ENCODE measurements at regions not wholly inside any gene's neighbourhood (a gene's known extent, or its start where the extent isn't known, plus 50 kb on each side); places are given as distances from the start of the nearest gene placed in this dataset.

GRCh38 chrX:9249051-9249846, 215.3 kb upstream of the FAM9B start:
- no peaks in the 10 kb centered on the region for H3K79me1 ChIP-seq (ENCODE audit: low read depth, low read length)
- peaks cover 0 to 3% (median 1%) of the 10 kb centered on the region in 4 experiments; a peak in 2 of 7 replicates for H3K4me1 ChIP-seq (replicated peaks in 1 of 4; ENCODE audit: control insufficient read depth in 3 of 4, insufficient read depth in 4 of 4, low read length in 3 of 4)
- H3K23me2 ChIP-seq (ENCODE audit: low read depth, low read length), result no peaks in the 10 kb centered on the region
- H3K4me2 ChIP-seq (ENCODE audit: insufficient read depth in 1 of 2, low read depth in 2 of 2, low read length in 2 of 2), result no peak overlapping the region
- ChIA-PET POLR2A (ENCODE audit: partially characterized antibody) (no interaction called here), CTCF (ENCODE audit: partially characterized antibody) (interaction anchor here (0.6 kb wide), 1 partner anchor 131 kb away, joined by 3 read pairs; no protein-coding TSS in a partner anchor)
- no peak overlapping the region for H4K8ac ChIP-seq (ENCODE audit: extremely low read depth, insufficient read depth, low read length)
- H2BK12ac ChIP-seq (ENCODE audit: low read depth, low read length), result no peak overlapping the region
- H3K27ac ChIP-seq (ENCODE audit: low read depth, low read length), result no peak overlapping the region
- H3K14ac ChIP-seq (ENCODE audit: insufficient read length), result no peak overlapping the region
- DNase-seq (ENCODE audit: low read depth in 1 of 2, low spot score in 2 of 2) (no peak), FAIRE-seq (no peak)
- 87% methylated on average over 7 of the region's 8 CpGs; no CpG with 5 or more reads in 1 of the 2 experiments for WGBS, 2 experiments (ENCODE audit: extremely low coverage in 1 of 2, insufficient coverage in 1 of 2, insufficient read length in 1 of 2, insufficient replicate concordance in 2 of 2, low coverage in 1 of 2, low lambda C conversion rate in 2 of 2, missing lambda C conversion rate in 1 of 2)
- H2BK15ac ChIP-seq (ENCODE audit: low read length), result no peak overlapping the region
- H2BK5ac ChIP-seq (ENCODE audit: low read depth, low read length), result no peak overlapping the region
- no peaks in the 10 kb centered on the region for H3K36me3 ChIP-seq (ENCODE audit: control insufficient read depth in 2 of 4, insufficient read depth in 4 of 4, low read length in 3 of 4)
- no peaks in the 10 kb centered on the region for H3K79me2 ChIP-seq (ENCODE audit: control insufficient read depth in 1 of 2, insufficient read depth in 2 of 2, low read length in 2 of 2)
- H3K27me3 ChIP-seq (replicated peaks in 1 of 4; ENCODE audit: control insufficient read depth in 3 of 4, extremely low read depth in 1 of 4, insufficient read depth in 3 of 4, low read length in 3 of 4), result no peaks in the 10 kb centered on the region
- no peak overlapping the region for H3K4ac ChIP-seq (replicated peaks; ENCODE audit: insufficient read length, low read depth, low read length)
- no peak overlapping the region for H4K5ac ChIP-seq (ENCODE audit: insufficient read length, low read depth, low read length)
- no peak overlapping the region for H2AFZ ChIP-seq (ENCODE audit: low read length)
- no peak overlapping the region for H3K9ac ChIP-seq (replicated peaks in 1 of 4; ENCODE audit: extremely low read depth in 1 of 4, low read depth in 3 of 4, low read length in 3 of 4)
- H3K56ac ChIP-seq (replicated peaks; ENCODE audit: insufficient read length, low read depth, low read length), result no peak overlapping the region
- H4K91ac ChIP-seq (replicated peaks; ENCODE audit: insufficient read length, low read length), result no peak overlapping the region
- H3K18ac ChIP-seq (ENCODE audit: extremely low read depth, low read length), result no peak overlapping the region
- no peak overlapping the region for H2AK5ac ChIP-seq (ENCODE audit: low read depth, low read length)
- H3K9me3 ChIP-seq (ENCODE audit: insufficient read depth in 2 of 2, low read depth in 1 of 2, low read length in 1 of 2), result peaks cover 3 to 9% of the 10 kb centered on the region in 2 experiments; a peak in 3 of 4 replicates
- H4K20me1 ChIP-seq (replicated peaks in 1 of 2; ENCODE audit: control insufficient read depth in 1 of 2, insufficient read depth in 2 of 2, low read length in 2 of 2), result no peaks in the 10 kb centered on the region
- no peak overlapping the region for H3K23ac ChIP-seq (ENCODE audit: insufficient read length)
- no peak overlapping the region for H2BK20ac ChIP-seq (ENCODE audit: low read length)
- H2BK120ac ChIP-seq (replicated peaks; ENCODE audit: low read depth, low read length), result no peak overlapping the region
- no peak overlapping the region for H3K4me3 ChIP-seq (ENCODE audit: extremely low read depth in 1 of 4, insufficient read depth in 2 of 4, low read depth in 3 of 4, low read length in 4 of 4)
- no peak for TF ChIP-seq NANOG (IDR thresholded peaks at IDR 0.05; ENCODE audit: insufficient read depth, low read depth, low read length, poor library complexity, severe bottlenecking)
- no peak for TF ChIP-seq TEAD4 (IDR thresholded peaks at IDR 0.05; ENCODE audit: low read depth, low read length)
- TF ChIP-seq E2F6 (IDR thresholded peaks at IDR 0.05), result no peak
- TF ChIP-seq EZH2 (IDR thresholded peaks at IDR 0.05; ENCODE audit: low read depth, low read length, severe bottlenecking), result no peak
- TF ChIP-seq POLR2A (IDR thresholded peaks at IDR 0.05; ENCODE audit: control extremely low read depth in 1 of 2, low read depth in 2 of 2, low read length in 2 of 2), result no peak
- TF ChIP-seq RAD21 (IDR thresholded peaks at IDR 0.05 in 1 of 2, conservative IDR thresholded peaks at IDR 0.05 in 1 of 2; ENCODE audit: low read depth in 2 of 2, low read length in 2 of 2), result no peak
- no peak for TF ChIP-seq CBX5 (IDR thresholded peaks at IDR 0.05; ENCODE audit: low read depth, low read length)
- TF ChIP-seq SAP30 (IDR thresholded peaks at IDR 0.05; ENCODE audit: insufficient read depth, insufficient replicate concordance, low read length), result no peak
- no peak for TF ChIP-seq TBP (IDR thresholded peaks at IDR 0.05; ENCODE audit: low read depth, low read length)
- no peak for TF ChIP-seq KDM5A (IDR thresholded peaks at IDR 0.05; ENCODE audit: low read length)
- TF ChIP-seq ZNF274 (IDR thresholded peaks at IDR 0.05; ENCODE audit: borderline replicate concordance, extremely low read depth, low read length), result no peak
